ENCODE measurements at regions not wholly inside any gene's neighbourhood (a gene's known extent, or its start where the extent isn't known, plus 50 kb on each side); places are given as distances from the start of the nearest gene placed in this dataset.

DNA sequence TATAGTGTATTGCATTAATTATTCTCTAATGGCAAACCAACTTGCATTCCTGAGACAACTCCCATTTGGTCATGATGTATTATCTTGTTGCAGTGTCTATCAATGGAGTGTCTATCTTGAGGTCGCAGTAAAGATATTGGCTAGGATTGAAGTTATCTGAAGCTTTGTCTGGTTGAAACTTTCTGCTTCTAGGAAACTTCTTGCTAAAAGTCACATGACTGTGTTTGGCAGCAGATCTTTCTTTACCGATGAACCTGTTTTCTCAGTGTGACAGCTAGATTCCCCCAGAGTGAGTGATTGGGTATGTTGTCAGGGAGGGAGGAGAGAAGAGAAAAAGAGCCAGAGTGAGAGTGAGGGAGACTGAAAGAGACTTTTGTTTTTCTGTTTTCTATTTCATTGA lies 119.6 kb downstream of the QPCT start:
- no peaks in the 10 kb centered on the region for H3K36me3 ChIP-seq
- H3K27me3 ChIP-seq = no peaks in the 10 kb centered on the region
- DNase-seq = no peak
- peaks cover 4% of the 10 kb centered on the region for H3K9me3 ChIP-seq
- H3K4me3 ChIP-seq = no peak overlapping the region

GRCh38 chr2:37466533-37467222 lies 122.2 kb downstream of the QPCT start:
- no peaks in the 10 kb centered on the region for H3K36me3 ChIP-seq
- no peaks in the 10 kb centered on the region for H3K27me3 ChIP-seq
- H3K4me3 ChIP-seq = no peak overlapping the region
- DNase-seq = no peak
- H3K9me3 ChIP-seq = peaks cover 4% of the 10 kb centered on the region

GRCh38 chr2:37468170-37468569 lies 123.7 kb downstream of the QPCT start:
- H3K36me3 ChIP-seq = no peaks in the 10 kb centered on the region
- no peak for DNase-seq
- no peak overlapping the region for H3K4me3 ChIP-seq
- peaks cover 4% of the 10 kb centered on the region for H3K9me3 ChIP-seq
- H3K27me3 ChIP-seq = no peaks in the 10 kb centered on the region

GRCh38 chr2:37469126-37469525 lies 124.7 kb downstream of the QPCT start:
- no peak for DNase-seq
- Histone ChIP-seq H3K36me3 (no peaks in the 10 kb centered on the region), H3K9me3 (no peaks in the 10 kb centered on the region; the same call in 1 of the 2 replicates), H3K27me3 (no peaks in the 10 kb centered on the region), H3K4me3 (no peak overlapping the region)

DNA sequence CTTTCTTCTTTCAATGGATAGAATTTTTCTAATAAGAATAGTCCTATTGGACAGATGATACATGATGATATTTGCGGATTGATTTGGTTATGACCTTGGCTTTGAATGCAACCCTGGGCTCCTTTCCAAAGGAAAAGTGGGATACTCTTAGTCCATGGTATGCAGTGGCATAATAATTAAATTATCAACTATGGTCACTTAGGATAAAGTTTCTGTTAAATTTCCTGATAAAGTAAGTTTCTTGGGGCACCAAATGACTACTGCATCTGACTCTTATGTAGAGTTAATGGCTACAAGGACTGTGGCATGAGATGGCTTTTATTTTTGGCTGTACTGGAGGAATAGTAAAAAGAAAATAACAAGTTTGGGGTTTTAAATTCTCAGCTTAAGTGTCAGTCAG lies 126.7 kb downstream of the QPCT start:
- no peaks in the 10 kb centered on the region for H3K27me3 ChIP-seq
- no peaks in the 10 kb centered on the region for H3K36me3 ChIP-seq
- H3K4me3 ChIP-seq = no peak overlapping the region
- no peaks in the 10 kb centered on the region for H3K9me3 ChIP-seq
- DNase-seq = no peak

GRCh38 chr2:37471994-37472393 lies 127.6 kb downstream of the QPCT start:
- Histone ChIP-seq H3K36me3 (no peaks in the 10 kb centered on the region), H3K9me3 (no peaks in the 10 kb centered on the region), H3K4me3 (no peak overlapping the region), H3K27me3 (no peaks in the 10 kb centered on the region)
- DNase-seq = peak; percentile 53

- DNase-seq = peak; percentile 92
- no peaks in the 10 kb centered on the region for H3K27me3 ChIP-seq
- no peak overlapping the region for H3K4me3 ChIP-seq
- H3K9me3 ChIP-seq = no peaks in the 10 kb centered on the region
- H3K36me3 ChIP-seq = no peaks in the 10 kb centered on the region
Observed at GRCh38 chr2:37472959-37473358, 128.5 kb downstream of the QPCT start.

DNA sequence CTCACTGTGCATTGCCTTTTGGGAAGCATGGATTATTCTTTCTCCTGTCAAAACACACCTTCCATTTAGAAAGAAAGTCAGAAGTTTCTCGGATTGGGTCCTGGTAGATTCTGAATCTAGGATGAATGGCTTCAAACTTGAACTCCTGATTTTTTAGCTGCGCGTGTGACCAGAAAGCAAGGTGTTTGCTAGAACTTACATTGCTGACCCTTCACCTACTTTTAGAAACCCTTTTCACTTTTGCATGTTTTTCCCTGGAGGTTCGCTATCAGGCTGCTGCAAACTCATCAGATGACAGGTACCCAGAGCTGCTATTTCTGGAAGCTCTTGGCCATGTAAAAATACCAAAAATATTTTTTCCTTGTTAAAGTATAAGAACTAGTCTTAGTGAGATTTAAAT lies 132.0 kb downstream of the QPCT start:
- Histone ChIP-seq H3K36me3 (no peaks in the 10 kb centered on the region), H3K27me3 (no peaks in the 10 kb centered on the region), H3K4me3 (no peak overlapping the region), H3K9me3 (no peaks in the 10 kb centered on the region)
- no peak for DNase-seq

GRCh38 chr2:37477921-37478320 lies 133.5 kb downstream of the QPCT start:
- Histone ChIP-seq H3K9me3 (no peaks in the 10 kb centered on the region), H3K4me3 (no peak overlapping the region), H3K27me3 (no peaks in the 10 kb centered on the region), H3K36me3 (no peaks in the 10 kb centered on the region)
- no peak for DNase-seq

- H3K27me3 ChIP-seq = no peaks in the 10 kb centered on the region
- H3K4me3 ChIP-seq = no peak overlapping the region
- no peaks in the 10 kb centered on the region for H3K36me3 ChIP-seq
- H3K9me3 ChIP-seq = no peaks in the 10 kb centered on the region
- DNase-seq = no peak
Observed at GRCh38 chr2:37481244-37481643, 136.8 kb downstream of the QPCT start.

DNA sequence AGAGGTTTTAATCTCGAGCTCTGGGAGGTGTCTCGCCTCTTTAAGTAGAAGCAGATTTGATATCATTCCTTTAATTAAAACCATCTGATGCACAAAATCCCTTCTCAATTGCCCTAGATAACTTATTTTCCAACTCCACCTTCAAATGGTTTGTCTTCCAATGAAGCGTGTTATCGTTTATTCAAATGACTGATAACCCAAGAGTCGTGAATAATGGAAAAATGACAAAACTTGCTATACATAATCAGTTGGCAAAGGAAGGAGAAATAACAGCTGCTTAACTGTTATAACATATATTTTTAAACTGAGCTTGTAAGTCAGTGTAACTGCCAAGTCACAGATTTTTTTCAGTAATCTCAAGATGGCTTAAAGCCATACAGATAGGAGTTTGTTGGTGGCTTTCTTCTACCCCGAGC lies 144.6 kb downstream of the QPCT start:
- Histone ChIP-seq H3K4me3 (no peak overlapping the region), H3K9me3 (peaks cover 11% of the 10 kb centered on the region), H3K36me3 (no peaks in the 10 kb centered on the region), H3K27me3 (no peaks in the 10 kb centered on the region)
- DNase-seq = no peak

GRCh38 chr2:37489536-37489935 lies 145.1 kb downstream of the QPCT start:
- peaks cover 11% of the 10 kb centered on the region for H3K9me3 ChIP-seq
- DNase-seq = no peak
- H3K27me3 ChIP-seq = no peaks in the 10 kb centered on the region
- no peak overlapping the region for H3K4me3 ChIP-seq
- H3K36me3 ChIP-seq = no peaks in the 10 kb centered on the region

DNA sequence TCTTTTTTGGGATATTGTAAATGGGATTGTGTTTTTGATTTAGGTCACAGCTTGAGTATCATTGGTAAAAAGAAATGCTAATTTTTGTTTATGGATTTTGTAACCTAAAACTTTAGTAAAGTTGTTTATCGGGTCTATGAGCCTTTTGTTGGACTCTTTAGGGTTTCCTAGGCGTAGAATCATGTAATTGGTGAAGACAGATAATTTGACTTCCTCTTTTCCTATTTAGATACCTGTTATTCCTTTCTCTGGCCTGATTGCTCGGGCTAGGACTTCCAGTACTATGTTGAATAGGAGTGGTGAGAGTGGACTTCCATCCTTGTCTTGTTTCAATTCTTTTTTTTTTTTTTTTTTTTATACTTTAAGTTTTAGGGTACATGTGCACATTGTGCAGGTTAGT lies 149.0 kb downstream of the QPCT start:
- Histone ChIP-seq H3K36me3 (no peaks in the 10 kb centered on the region), H3K9me3 (peaks cover 21% of the 10 kb centered on the region), H3K27me3 (no peaks in the 10 kb centered on the region), H3K4me3 (no peak overlapping the region)
- no peak for DNase-seq

- Histone ChIP-seq H3K9me3 (peaks cover 15% of the 10 kb centered on the region), H3K36me3 (no peaks in the 10 kb centered on the region), H3K27me3 (no peaks in the 10 kb centered on the region), H3K4me3 (no peak overlapping the region)
- DNase-seq = no peak
Observed at GRCh38 chr2:37499113-37499512, 154.7 kb downstream of the QPCT start.

GRCh38 chr2:37500031-37500430 lies 155.6 kb downstream of the QPCT start:
- H3K27me3 ChIP-seq = no peaks in the 10 kb centered on the region
- H3K9me3 ChIP-seq = peaks cover 15% of the 10 kb centered on the region
- no peak overlapping the region for H3K4me3 ChIP-seq
- peak; percentile 24 for DNase-seq
- no peaks in the 10 kb centered on the region for H3K36me3 ChIP-seq

DNA sequence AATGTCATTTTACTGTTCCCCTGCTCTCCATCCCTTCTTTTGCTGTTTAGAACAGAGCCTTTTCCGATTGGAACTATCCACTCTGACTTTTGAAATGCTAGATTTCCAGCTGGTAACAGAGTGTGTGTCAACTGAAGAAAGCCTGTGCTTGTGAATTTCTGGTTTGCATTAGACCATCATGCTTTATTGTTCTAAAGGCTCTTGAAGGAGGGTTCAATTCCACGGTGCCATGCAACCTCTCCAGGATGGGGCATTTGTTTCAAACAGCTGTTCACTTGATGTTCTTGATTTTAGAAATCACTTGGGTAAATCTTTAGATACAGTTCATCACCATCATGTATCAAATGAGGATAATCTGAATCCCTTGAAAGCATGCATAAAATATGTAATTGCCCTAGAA lies 156.7 kb downstream of the QPCT start:
- H3K4me3 ChIP-seq = no peak overlapping the region
- peaks cover 15% of the 10 kb centered on the region for H3K9me3 ChIP-seq
- no peaks in the 10 kb centered on the region for H3K27me3 ChIP-seq
- H3K36me3 ChIP-seq = no peaks in the 10 kb centered on the region
- no peak for DNase-seq

GRCh38 chr2:37506407-37507050 lies 162.1 kb downstream of the QPCT start:
- Histone ChIP-seq H3K36me3 (no peaks in the 10 kb centered on the region), H3K4me3 (no peak overlapping the region), H3K27me3 (no peaks in the 10 kb centered on the region), H3K9me3 (peaks cover 5% of the 10 kb centered on the region)
- DNase-seq = no peak

DNA sequence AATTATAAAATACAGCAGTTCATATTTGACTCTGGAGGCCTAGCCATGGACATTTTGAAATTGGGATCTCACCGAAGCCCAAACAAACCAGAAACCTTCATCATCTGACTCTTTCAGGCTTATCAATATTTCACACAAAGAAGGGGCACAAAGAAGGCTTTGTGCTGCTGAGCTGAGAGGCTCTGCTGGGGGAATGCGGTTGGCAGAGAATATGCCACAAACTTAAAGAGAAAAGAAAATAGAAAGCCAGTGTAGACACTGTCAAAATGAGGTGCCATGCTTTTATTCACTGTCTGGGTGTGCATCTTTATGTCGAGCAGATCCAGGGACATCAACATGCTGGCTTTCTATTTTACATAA lies 162.6 kb downstream of the QPCT start:
- no peaks in the 10 kb centered on the region for H3K36me3 ChIP-seq
- H3K9me3 ChIP-seq = peaks cover 5% of the 10 kb centered on the region
- H3K27me3 ChIP-seq = no peaks in the 10 kb centered on the region
- DNase-seq = no peak
- no peak overlapping the region for H3K4me3 ChIP-seq
